ENCODE measurements at regions not wholly inside any gene's neighbourhood (a gene's known extent, or its start where the extent isn't known, plus 50 kb on each side); places are given as distances from the start of the nearest gene placed in this dataset.

- no peak overlapping the region for H3K27ac ChIP-seq (ENCODE audit: extremely low read depth, low read depth, low read length)
- POLR2A ChIA-PET: no interaction called here
- CTCF ChIA-PET: interaction anchor here (3.2 kb wide), 1 partner anchor 24 kb away, joined by 8 read pairs; no protein-coding TSS in a partner anchor
- no peaks in the 10 kb centered on the region for H3K9me3 ChIP-seq (ENCODE audit: control insufficient read depth, insufficient read depth, low read depth, low read length)
- H3K4me3 ChIP-seq (ENCODE audit: low read depth, low read length): no peak overlapping the region
- no peaks in the 10 kb centered on the region for H3K36me3 ChIP-seq (ENCODE audit: control insufficient read depth in 2 of 2, insufficient read depth in 1 of 2, low read length in 2 of 2)
- H3K4me1 ChIP-seq (ENCODE audit: control insufficient read depth, insufficient read depth, low read length): no peaks in the 10 kb centered on the region
- no peak for TF ChIP-seq ZNF660 (tag by site-specific recombination; IDR thresholded peaks at IDR 0.05)
- peak; percentile 38; the same call in 1 of the 2 replicates for TF ChIP-seq ZBTB21 (tag by site-specific recombination; IDR thresholded peaks at IDR 0.05)
Observed at GRCh38 chr20:39897058-39897457, 792.0 kb downstream of the MAFB start.

- TF ChIP-seq ZNF324 (tag by site-specific recombination; IDR thresholded peaks at IDR 0.05): no peak
- no peak for TF ChIP-seq ZNF830 (tag by site-specific recombination; IDR thresholded peaks at IDR 0.05; ENCODE audit: low read depth)
- TF ChIP-seq ZNF121 (tag by site-specific recombination; IDR thresholded peaks at IDR 0.05): no peak
- TF ChIP-seq ZNF510 (tag by site-specific recombination; IDR thresholded peaks at IDR 0.05; ENCODE audit: insufficient replicate concordance): no peak
- TF ChIP-seq ZNF48 (tag by site-specific recombination; IDR thresholded peaks at IDR 0.05): no peak
- TF ChIP-seq ZNF596 (tag by site-specific recombination; IDR thresholded peaks at IDR 0.05): no peak
- no peak for TF ChIP-seq ZNF10 (tag by site-specific recombination; IDR thresholded peaks at IDR 0.05)
- TF ChIP-seq ZNF335 (tag by site-specific recombination; conservative IDR thresholded peaks at IDR 0.05): no peak
- TF ChIP-seq ZNF76 (tag by site-specific recombination; IDR thresholded peaks at IDR 0.05; ENCODE audit: borderline replicate concordance, low read depth): no peak
- no peak for TF ChIP-seq INSM2 (tag by site-specific recombination; IDR thresholded peaks at IDR 0.05)
- no peak for TF ChIP-seq ZNF449 (tag by site-specific recombination; IDR thresholded peaks at IDR 0.05)
- no peak for TF ChIP-seq ZNF362 (tag by site-specific recombination; IDR thresholded peaks at IDR 0.05)
- no peak for TF ChIP-seq OSR2 (tag by site-specific recombination; IDR thresholded peaks at IDR 0.05)
- TF ChIP-seq WT1 (tag by site-specific recombination; IDR thresholded peaks at IDR 0.05): no peak
- TF ChIP-seq ZNF707 (tag by site-specific recombination; IDR thresholded peaks at IDR 0.05): no peak
- TF ChIP-seq ZBTB17 (tag by site-specific recombination; IDR thresholded peaks at IDR 0.05): no peak
- TF ChIP-seq ZNF544 (tag by site-specific recombination; IDR thresholded peaks at IDR 0.05): no peak
- TF ChIP-seq ZNF580 (tag by site-specific recombination; IDR thresholded peaks at IDR 0.05): no peak
- Histone ChIP-seq H3K27ac (ENCODE audit: extremely low read depth, low read depth, low read length) (no peak overlapping the region), H3K4me3 (ENCODE audit: low read depth, low read length) (no peak overlapping the region), H3K4me1 (ENCODE audit: control insufficient read depth, insufficient read depth, low read length) (no peaks in the 10 kb centered on the region), H3K36me3 (ENCODE audit: control insufficient read depth in 2 of 2, insufficient read depth in 1 of 2, low read length in 2 of 2) (no peaks in the 10 kb centered on the region), H3K9me3 (ENCODE audit: control insufficient read depth, insufficient read depth, low read depth, low read length) (no peaks in the 10 kb centered on the region)
- ChIA-PET CTCF (interaction anchor here (0.8 kb wide), 1 partner anchor 120 kb away, joined by 4 read pairs; no protein-coding TSS in a partner anchor), POLR2A (no interaction called here)
Observed at GRCh38 chr20:39894067-39894466, 795.0 kb downstream of the MAFB start.

All from HEK293 (cell line).